ENCODE measurements at regions not wholly inside any gene's neighbourhood (a gene's known extent, or its start where the extent isn't known, plus 50 kb on each side); places are given as distances from the start of the nearest gene placed in this dataset.
A peak's percentile ranks its signal among the peaks of the same experiment; 100 is the strongest.

DNA sequence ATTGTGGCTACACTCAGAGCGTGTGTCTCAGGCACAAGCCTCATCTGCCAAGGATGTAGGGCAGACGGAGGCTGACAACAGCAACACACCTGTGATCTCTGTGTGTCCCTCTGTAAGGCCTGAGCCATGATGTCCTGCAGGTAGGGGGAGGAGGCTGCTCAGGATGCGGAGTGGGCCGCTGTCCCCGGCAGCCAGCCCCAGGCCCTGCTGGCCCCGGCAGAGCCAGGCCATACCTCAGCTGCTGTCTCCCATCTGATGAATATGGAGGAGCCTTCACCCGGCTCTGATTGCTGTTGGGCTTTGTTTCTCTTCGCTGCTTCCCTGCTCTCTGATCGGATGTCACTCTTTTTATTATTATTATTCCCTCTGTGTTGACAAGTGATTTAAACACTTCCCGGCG lies 83.6 kb upstream of the NCAM1 start:
- DNase-seq (ENCODE audit: low spot score) = peak; percentile 38
- no peaks in the 10 kb centered on the region for H3K36me3 Mint-ChIP-seq

DNA sequence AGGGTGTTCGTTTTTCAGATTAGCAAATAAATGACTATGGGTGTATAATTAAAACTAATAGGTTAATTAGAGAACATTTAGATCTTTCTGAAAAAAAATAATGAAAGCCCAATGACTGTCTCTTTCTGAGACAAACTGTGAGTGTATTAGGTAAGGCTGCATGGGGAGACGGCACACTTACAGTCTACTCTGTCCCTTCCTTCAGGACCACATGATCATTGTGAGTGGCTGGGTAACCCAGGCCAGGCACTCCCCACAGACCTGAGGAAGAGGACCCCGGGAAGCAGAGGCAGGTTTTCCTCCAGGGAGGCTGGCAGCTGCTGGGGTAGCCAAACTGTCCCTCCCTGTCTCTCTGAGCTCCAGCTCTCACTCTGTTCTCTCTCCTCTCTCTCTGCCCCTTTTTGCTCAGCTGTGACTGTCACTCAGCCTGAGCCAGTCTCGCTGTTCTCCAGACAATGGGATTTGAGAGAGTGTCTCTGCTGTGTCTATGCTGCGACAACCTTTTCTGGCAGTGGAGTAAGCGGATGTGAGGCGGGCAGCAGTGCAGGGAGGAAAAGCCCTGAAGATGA lies 83.1 kb upstream of the NCAM1 start:
- no peaks in the 10 kb centered on the region for H3K36me3 Mint-ChIP-seq
- H3K9me3 Mint-ChIP-seq = no peaks in the 10 kb centered on the region
- H3K4me1 Mint-ChIP-seq = peaks cover 17% of the 10 kb centered on the region
- POLR2A ChIA-PET = no interaction called here
- H3K27me3 Mint-ChIP-seq (ENCODE audit: low read depth) = peaks cover 12% of the 10 kb centered on the region; the same call in 1 of the 2 replicates
- no peak overlapping the region for H3K27ac Mint-ChIP-seq
- H3K4me3 Mint-ChIP-seq = no peak overlapping the region
- no peak for DNase-seq (ENCODE audit: low spot score)
- peak; percentile 46 for ATAC-seq
- CTCF ChIA-PET = interaction anchor here (1.1 kb wide), 1 partner anchor 412 kb away, joined by 3 read pairs; no protein-coding TSS in a partner anchor
- TF ChIP-seq, protein P1, sequence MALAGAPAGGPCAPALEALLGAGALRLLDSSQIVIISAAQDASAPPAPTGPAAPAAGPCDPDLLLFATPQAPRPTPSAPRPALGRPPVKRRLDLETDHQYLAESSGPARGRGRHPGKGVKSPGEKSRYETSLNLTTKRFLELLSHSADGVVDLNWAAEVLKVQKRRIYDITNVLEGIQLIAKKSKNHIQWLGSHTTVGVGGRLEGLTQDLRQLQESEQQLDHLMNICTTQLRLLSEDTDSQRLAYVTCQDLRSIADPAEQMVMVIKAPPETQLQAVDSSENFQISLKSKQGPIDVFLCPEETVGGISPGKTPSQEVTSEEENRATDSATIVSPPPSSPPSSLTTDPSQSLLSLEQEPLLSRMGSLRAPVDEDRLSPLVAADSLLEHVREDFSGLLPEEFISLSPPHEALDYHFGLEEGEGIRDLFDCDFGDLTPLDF (CRISPR knock-in tag; IDR thresholded peaks at IDR 0.05) = no peak
- TF ChIP-seq, protein P2, sequence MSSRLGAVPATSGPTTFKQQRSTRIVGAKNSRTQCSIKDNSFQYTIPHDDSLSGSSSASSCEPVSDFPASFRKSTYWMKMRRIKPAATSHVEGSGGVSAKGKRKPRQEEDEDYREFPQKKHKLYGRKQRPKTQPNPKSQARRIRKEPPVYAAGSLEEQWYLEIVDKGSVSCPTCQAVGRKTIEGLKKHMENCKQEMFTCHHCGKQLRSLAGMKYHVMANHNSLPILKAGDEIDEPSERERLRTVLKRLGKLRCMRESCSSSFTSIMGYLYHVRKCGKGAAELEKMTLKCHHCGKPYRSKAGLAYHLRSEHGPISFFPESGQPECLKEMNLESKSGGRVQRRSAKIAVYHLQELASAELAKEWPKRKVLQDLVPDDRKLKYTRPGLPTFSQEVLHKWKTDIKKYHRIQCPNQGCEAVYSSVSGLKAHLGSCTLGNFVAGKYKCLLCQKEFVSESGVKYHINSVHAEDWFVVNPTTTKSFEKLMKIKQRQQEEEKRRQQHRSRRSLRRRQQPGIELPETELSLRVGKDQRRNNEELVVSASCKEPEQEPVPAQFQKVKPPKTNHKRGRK (CRISPR knock-in tag; IDR thresholded peaks at IDR 0.05; ENCODE audit: borderline replicate concordance) = no peak
- TF ChIP-seq, protein P3, sequence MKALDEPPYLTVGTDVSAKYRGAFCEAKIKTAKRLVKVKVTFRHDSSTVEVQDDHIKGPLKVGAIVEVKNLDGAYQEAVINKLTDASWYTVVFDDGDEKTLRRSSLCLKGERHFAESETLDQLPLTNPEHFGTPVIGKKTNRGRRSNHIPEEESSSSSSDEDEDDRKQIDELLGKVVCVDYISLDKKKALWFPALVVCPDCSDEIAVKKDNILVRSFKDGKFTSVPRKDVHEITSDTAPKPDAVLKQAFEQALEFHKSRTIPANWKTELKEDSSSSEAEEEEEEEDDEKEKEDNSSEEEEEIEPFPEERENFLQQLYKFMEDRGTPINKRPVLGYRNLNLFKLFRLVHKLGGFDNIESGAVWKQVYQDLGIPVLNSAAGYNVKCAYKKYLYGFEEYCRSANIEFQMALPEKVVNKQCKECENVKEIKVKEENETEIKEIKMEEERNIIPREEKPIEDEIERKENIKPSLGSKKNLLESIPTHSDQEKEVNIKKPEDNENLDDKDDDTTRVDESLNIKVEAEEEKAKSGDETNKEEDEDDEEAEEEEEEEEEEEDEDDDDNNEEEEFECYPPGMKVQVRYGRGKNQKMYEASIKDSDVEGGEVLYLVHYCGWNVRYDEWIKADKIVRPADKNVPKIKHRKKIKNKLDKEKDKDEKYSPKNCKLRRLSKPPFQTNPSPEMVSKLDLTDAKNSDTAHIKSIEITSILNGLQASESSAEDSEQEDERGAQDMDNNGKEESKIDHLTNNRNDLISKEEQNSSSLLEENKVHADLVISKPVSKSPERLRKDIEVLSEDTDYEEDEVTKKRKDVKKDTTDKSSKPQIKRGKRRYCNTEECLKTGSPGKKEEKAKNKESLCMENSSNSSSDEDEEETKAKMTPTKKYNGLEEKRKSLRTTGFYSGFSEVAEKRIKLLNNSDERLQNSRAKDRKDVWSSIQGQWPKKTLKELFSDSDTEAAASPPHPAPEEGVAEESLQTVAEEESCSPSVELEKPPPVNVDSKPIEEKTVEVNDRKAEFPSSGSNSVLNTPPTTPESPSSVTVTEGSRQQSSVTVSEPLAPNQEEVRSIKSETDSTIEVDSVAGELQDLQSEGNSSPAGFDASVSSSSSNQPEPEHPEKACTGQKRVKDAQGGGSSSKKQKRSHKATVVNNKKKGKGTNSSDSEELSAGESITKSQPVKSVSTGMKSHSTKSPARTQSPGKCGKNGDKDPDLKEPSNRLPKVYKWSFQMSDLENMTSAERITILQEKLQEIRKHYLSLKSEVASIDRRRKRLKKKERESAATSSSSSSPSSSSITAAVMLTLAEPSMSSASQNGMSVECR (CRISPR knock-in tag; IDR thresholded peaks at IDR 0.05; ENCODE audit: borderline replicate concordance) = no peak
- TF ChIP-seq NFE2L1 (CRISPR knock-in tag; IDR thresholded peaks at IDR 0.05) = no peak
- TF ChIP-seq ZNF423 (CRISPR knock-in tag; IDR thresholded peaks at IDR 0.05) = no peak
- TF ChIP-seq, protein P4, sequence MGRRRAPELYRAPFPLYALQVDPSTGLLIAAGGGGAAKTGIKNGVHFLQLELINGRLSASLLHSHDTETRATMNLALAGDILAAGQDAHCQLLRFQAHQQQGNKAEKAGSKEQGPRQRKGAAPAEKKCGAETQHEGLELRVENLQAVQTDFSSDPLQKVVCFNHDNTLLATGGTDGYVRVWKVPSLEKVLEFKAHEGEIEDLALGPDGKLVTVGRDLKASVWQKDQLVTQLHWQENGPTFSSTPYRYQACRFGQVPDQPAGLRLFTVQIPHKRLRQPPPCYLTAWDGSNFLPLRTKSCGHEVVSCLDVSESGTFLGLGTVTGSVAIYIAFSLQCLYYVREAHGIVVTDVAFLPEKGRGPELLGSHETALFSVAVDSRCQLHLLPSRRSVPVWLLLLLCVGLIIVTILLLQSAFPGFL (CRISPR knock-in tag; IDR thresholded peaks at IDR 0.05; ENCODE audit: borderline replicate concordance) = no peak
- no peak for TF ChIP-seq TCF7 (CRISPR knock-in tag; IDR thresholded peaks at IDR 0.05; ENCODE audit: low read depth)
- TF ChIP-seq ZNF219 (CRISPR knock-in tag; IDR thresholded peaks at IDR 0.05; ENCODE audit: borderline replicate concordance) = no peak
- no peak for TF ChIP-seq OVOL2 (CRISPR knock-in tag; IDR thresholded peaks at IDR 0.05; ENCODE audit: borderline replicate concordance)
- TF ChIP-seq, protein P5, sequence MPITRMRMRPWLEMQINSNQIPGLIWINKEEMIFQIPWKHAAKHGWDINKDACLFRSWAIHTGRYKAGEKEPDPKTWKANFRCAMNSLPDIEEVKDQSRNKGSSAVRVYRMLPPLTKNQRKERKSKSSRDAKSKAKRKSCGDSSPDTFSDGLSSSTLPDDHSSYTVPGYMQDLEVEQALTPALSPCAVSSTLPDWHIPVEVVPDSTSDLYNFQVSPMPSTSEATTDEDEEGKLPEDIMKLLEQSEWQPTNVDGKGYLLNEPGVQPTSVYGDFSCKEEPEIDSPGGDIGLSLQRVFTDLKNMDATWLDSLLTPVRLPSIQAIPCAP (CRISPR knock-in tag; IDR thresholded peaks at IDR 0.05) = no peak
- TF ChIP-seq ZNF317 (CRISPR knock-in tag; IDR thresholded peaks at IDR 0.05; ENCODE audit: borderline replicate concordance, low read depth) = no peak

More for the DNA sequence above, 83.6 kb upstream of the NCAM1 start:
- Mint-ChIP-seq H3K27me3 (ENCODE audit: low read depth) (peaks cover 12% of the 10 kb centered on the region; the same call in 1 of the 2 replicates), H3K4me3 (no peak overlapping the region), H3K9me3 (no peaks in the 10 kb centered on the region), H3K4me1 (peaks cover 17% of the 10 kb centered on the region), H3K27ac (no peak overlapping the region)
- CTCF ChIA-PET = interaction anchor here (1.1 kb wide), 1 partner anchor 412 kb away, joined by 3 read pairs; no protein-coding TSS in a partner anchor
- TF ChIP-seq, protein P6, sequence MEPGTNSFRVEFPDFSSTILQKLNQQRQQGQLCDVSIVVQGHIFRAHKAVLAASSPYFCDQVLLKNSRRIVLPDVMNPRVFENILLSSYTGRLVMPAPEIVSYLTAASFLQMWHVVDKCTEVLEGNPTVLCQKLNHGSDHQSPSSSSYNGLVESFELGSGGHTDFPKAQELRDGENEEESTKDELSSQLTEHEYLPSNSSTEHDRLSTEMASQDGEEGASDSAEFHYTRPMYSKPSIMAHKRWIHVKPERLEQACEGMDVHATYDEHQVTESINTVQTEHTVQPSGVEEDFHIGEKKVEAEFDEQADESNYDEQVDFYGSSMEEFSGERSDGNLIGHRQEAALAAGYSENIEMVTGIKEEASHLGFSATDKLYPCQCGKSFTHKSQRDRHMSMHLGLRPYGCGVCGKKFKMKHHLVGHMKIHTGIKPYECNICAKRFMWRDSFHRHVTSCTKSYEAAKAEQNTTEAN (CRISPR knock-in tag; IDR thresholded peaks at IDR 0.05) = no peak
- TF ChIP-seq ZBTB21 (CRISPR knock-in tag; IDR thresholded peaks at IDR 0.05; ENCODE audit: borderline replicate concordance) = no peak
- 0 out of 2 replicates have a peak, but pooled peaks have one; percentile 43 for TF ChIP-seq TP53 (CRISPR knock-in tag; IDR thresholded peaks at IDR 0.05)
- TF ChIP-seq, protein P7, sequence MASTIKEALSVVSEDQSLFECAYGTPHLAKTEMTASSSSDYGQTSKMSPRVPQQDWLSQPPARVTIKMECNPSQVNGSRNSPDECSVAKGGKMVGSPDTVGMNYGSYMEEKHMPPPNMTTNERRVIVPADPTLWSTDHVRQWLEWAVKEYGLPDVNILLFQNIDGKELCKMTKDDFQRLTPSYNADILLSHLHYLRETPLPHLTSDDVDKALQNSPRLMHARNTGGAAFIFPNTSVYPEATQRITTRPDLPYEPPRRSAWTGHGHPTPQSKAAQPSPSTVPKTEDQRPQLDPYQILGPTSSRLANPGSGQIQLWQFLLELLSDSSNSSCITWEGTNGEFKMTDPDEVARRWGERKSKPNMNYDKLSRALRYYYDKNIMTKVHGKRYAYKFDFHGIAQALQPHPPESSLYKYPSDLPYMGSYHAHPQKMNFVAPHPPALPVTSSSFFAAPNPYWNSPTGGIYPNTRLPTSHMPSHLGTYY (CRISPR knock-in tag; IDR thresholded peaks at IDR 0.05) = 0 out of 2 replicates have a peak, but pooled peaks have one; percentile 39
- TF ChIP-seq, protein P8, sequence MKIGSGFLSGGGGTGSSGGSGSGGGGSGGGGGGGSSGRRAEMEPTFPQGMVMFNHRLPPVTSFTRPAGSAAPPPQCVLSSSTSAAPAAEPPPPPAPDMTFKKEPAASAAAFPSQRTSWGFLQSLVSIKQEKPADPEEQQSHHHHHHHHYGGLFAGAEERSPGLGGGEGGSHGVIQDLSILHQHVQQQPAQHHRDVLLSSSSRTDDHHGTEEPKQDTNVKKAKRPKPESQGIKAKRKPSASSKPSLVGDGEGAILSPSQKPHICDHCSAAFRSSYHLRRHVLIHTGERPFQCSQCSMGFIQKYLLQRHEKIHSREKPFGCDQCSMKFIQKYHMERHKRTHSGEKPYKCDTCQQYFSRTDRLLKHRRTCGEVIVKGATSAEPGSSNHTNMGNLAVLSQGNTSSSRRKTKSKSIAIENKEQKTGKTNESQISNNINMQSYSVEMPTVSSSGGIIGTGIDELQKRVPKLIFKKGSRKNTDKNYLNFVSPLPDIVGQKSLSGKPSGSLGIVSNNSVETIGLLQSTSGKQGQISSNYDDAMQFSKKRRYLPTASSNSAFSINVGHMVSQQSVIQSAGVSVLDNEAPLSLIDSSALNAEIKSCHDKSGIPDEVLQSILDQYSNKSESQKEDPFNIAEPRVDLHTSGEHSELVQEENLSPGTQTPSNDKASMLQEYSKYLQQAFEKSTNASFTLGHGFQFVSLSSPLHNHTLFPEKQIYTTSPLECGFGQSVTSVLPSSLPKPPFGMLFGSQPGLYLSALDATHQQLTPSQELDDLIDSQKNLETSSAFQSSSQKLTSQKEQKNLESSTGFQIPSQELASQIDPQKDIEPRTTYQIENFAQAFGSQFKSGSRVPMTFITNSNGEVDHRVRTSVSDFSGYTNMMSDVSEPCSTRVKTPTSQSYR (CRISPR knock-in tag; IDR thresholded peaks at IDR 0.05) = no peak
- TF ChIP-seq SOX15 (CRISPR knock-in tag; IDR thresholded peaks at IDR 0.05) = no peak
- ATAC-seq = peak; percentile 82
- POLR2A ChIA-PET = no interaction called here

Data from WTC11 (cell line).